ENCODE measurements at regions not wholly inside any gene's neighbourhood (a gene's known extent, or its start where the extent isn't known, plus 50 kb on each side); places are given as distances from the start of the nearest gene placed in this dataset.
"Not testable (repeated sequence)": the region's sequence is repeated elsewhere in the genome, so short reads cannot be mapped to it uniquely, and the experiment has no call there.

- DNase-seq, result no peak
Measured at GRCh38 chr5:120153551-120153950, 310.5 kb upstream of the PRR16 start.

- DNase-seq, result no peak
Measured at GRCh38 chr5:120155873-120156272, 308.2 kb upstream of the PRR16 start.

GRCh38 chr5:120158211-120158610, 305.9 kb upstream of the PRR16 start:
- no peak for DNase-seq

DNA sequence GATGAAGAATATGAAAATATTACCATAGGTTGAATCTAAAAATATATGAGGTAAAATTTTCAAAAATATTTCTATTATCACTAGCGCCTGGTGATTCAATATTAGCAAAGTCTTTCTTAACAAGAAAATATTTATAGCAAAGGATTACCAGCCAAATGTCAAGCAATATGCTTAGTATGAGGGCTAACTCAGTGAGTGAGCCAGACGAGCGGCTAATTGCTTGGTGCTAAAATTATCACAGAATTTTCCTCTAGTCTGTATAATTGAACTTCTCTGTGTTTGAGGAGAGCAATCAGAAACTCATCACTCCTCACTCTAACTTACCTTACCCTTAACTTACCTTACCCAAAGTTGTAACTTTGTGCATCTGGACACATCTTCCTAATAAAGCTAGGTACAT, 304.9 kb upstream of the PRR16 start:
- no peak for DNase-seq

DNA sequence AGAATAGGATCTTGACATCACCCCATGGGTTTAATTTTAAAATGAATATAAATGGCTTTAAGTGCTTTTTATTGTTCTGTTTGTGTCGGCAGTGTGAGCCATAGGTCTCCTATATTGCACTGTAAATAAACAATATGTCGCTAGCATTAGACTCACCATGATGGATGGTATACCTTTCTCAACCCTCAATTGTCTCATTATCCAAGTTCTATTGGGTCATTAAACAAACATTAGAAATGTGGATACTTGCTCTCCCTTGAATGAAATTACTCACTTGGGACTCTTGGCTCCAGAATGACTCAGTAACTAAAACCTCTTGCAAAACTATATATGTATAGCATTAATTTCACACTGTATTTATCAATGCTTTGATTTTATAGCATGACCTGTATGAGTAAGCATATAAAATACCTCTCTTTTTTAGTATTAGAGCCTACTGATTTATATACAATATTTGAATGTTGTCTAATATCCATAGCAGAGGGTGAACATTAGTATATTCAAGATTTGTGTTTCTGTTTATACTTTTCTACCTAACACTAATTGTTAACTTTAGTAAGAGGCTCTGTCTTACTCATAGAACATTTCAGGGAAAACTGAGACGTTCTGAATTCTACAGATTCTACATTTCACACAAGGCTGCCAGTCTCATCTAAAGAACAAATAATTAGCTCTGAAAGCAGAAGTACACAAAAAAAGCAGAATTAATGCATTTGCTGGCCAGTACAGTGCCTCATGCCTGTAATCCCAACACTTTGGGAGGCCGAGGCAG, 303.8 kb upstream of the PRR16 start:
- peak; percentile 64 for DNase-seq

GRCh38 chr5:120162321-120162720, 301.8 kb upstream of the PRR16 start:
- DNase-seq, result no peak

DNA sequence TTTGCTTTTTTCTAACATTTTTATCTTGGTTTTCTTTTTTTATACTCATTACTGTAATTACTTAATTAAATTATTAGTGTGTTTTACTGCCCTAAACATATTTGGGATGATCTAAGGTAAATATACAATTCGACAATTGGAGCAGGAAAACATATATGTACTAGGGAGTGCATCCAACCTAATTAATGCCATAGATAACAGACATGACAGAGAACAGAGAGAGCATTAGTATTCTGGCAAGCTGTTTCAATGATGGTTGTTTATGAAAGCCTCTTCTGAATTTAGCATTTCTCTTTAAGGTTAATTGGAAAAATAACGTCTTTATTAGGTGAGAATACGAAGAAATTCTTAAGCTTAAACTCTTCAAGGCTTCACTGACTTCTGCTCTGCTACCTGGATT, 300.1 kb upstream of the PRR16 start:
- DNase-seq, result no peak

- DNase-seq, result no peak
Measured at GRCh38 chr5:120164986-120165385, 299.1 kb upstream of the PRR16 start.

- DNase-seq, result no peak
Measured at GRCh38 chr5:120173125-120173524, 291.0 kb upstream of the PRR16 start.

DNA sequence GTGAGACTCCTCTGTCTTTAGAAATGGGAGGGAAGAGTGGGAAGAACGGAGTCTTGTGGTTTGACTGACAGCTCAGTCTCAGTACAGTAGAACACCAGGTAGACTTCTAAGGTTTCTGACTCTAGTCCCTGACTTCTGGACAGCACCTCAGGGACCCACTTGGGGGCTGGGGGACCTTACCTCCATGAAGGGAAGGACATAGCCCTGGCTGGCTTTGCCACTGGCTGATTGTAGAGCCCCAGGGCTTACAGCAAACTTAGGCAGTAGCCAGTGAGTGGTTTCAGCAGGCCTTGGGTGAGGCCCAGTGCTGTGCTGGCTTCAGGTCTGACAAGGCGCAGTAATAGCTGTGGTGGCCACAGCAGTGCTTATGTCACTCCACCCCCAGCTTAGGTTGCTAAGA, 290.0 kb upstream of the PRR16 start:
- DNase-seq, result no peak

DNA sequence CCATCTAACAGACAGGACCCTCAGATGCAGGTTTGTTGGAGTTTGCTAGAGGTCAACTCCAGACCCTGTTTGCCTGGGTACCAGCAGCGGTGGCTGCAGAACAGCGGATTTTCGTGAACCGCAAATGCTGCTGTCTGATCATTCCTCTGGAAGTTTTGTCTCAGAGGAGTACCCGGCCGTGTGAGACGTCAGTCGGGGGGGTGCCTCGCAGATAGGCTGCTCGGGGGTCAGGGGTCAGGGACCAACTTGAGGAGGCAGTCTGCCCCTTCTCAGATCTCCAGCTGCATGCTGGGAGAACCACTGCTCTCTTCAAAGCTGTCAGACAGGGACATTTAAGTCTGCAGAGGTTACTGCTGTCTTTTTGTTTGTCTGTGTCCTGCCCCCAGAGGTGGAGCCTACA, 282.9 kb upstream of the PRR16 start:
- DNase-seq, result not testable (repeated sequence)

- DNase-seq, result not testable (repeated sequence)
Measured at GRCh38 chr5:120194650-120195049, 269.4 kb upstream of the PRR16 start.

- DNase-seq, result no peak
Measured at GRCh38 chr5:120199559-120199958, 264.5 kb upstream of the PRR16 start.

- no peak for DNase-seq
Measured at GRCh38 chr5:120207129-120207528, 257.0 kb upstream of the PRR16 start.

GRCh38 chr5:120217001-120217400, 247.1 kb upstream of the PRR16 start:
- no peak for DNase-seq

DNA sequence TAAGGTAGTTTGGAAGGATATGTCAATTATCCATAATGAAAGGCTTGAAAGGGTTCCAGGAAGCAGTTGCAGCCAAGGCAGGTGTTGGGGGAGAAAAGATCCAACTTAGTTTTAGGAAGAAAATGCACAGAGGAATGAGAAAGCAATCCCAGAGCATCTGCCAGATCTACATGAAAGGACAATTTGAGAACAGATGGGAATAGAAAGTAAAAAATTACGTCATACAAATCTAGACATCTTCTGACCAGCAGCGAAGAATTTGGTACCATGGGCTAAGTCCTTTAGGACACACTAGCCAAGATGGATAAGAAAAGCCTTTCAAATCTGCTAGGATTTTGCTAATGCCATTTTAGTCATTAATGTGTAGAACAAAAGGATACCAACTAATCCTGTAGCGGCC, 244.1 kb upstream of the PRR16 start:
- no peak for DNase-seq

DNA sequence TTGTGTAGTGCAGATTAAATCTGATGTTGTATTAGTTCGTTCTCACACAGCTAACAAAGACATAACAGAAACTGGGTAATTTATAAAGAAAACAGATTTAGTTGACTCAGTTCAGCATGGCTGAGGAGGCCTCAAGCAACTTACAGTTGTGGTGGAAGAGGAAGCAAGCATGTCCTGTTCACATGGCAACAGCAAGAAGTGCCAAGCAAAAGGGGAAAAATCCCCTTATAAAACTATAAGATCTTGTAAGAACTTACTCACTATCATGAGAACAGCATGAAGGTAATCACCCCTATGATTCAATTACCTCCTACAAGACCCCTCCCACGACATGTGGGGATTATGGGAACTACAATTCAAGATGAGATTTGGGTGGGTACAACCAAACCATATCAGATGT, 238.6 kb upstream of the PRR16 start:
- DNase-seq, result no peak

GRCh38 chr5:120228262-120229031, 235.7 kb upstream of the PRR16 start:
- DNase-seq, result no peak

GRCh38 chr5:120229036-120229435, 235.1 kb upstream of the PRR16 start:
- DNase-seq, result no peak

DNA sequence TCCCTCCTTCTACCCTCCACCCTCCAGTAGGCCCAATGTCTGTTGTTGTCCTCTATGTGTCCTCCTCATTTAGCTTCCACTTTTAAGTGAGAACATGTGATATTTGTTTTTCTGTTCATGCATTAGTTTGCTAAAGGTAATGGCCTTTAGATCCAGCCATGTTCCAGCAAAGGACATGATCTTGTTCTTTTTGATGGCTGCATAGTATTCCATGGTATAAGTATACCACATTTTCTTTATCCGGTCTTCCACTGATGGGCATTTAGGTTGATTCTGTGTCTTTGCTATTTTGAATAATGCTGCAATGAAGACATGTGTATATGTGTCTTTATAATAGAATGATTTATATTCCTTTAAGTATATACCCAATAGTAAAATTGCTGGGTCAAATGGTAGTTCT, 232.5 kb upstream of the PRR16 start:
- no peak for DNase-seq

DNA sequence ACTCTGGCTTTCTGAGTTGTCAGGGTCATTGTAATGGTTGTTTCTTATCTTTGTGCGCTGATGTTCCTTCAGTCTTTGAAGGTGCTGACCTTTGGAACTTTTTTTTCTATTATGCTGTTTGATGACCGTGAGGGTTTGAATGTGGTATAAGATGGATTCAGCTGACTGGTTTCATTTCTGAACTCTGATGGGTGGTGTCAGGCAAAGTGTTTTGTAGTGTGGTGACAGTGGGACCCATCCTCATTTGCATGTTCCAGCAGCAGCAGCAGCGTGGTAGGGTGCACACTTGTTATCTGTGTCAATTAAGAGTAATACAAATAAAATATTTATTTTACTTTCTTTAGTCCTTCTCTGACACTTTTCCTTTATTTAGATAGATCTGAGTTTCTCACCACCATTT, 227.7 kb upstream of the PRR16 start:
- DNase-seq, result no peak

GRCh38 chr5:120239086-120239485, 225.0 kb upstream of the PRR16 start:
- no peak for DNase-seq

DNA sequence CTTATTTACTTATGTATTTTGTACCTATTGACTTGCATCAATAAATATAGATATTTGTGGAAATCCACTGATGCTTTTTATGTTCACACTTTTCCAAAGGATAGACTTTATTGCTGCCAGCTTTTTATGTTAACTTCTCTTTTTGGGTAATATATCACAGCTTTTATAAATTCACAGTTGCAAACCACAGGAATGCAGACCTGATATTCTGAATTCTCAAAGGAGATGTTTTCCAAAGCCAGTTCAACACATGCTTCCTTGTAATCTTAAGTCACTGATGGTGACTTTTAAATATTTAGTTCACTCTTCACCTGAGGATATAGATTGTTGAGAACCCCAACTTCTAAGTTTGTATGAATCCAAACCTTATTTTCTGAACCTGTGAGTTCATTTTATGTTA, 223.4 kb upstream of the PRR16 start:
- DNase-seq, result no peak

GRCh38 chr5:120241400-120241799, 222.7 kb upstream of the PRR16 start:
- no peak for DNase-seq

GRCh38 chr5:120251898-120252297, 212.2 kb upstream of the PRR16 start:
- no peak for DNase-seq
